MM.1S (cell line): ENCODE measurements at regions not wholly inside any gene's neighbourhood (a gene's known extent, or its start where the extent isn't known, plus 50 kb on each side); places are given as distances from the start of the nearest gene placed in this dataset.
A peak's percentile ranks its signal among the peaks of the same experiment; 100 is the strongest.

Source experiments
- DNase-seq: peaks from one replicate; pipeline ENCODE4 v3.0.0-alpha.2; 2015
- H2AFZ ChIP-seq: fragments of 300-600 bp; sonication (generic); 2 replicates; pipeline ENCODE4 v1.6.0; 2016; ENCODE audit warnings: antibody characterized with exemption, low read length
- H3F3A ChIP-seq: fragments of 300-600 bp; sonication (generic); 2 replicates; pipeline ENCODE4 v1.6.1; 2016; ENCODE audit warnings: mild to moderate bottlenecking, antibody characterized with exemption, low read length, moderate library complexity, mixed read lengths; ENCODE audit not compliant: insufficient read depth
- H3K27ac ChIP-seq: fragments of 300-600 bp; sonication (generic); 2 replicates; pipeline ENCODE4 v1.5.1; 2016; ENCODE audit warnings: mild to moderate bottlenecking, low read length
- H3K27me3 ChIP-seq: fragments of 300-600 bp; sonication (generic); replicated peaks from 2 replicates; pipeline ENCODE4 v1.6.0; 2016; ENCODE audit warnings: low read length; ENCODE audit not compliant: insufficient read depth
- H3K36me3 ChIP-seq: fragments of 300-600 bp; sonication (generic); replicated peaks from 2 replicates; pipeline ENCODE4 v1.6.1; 2016; ENCODE audit warnings: mild to moderate bottlenecking, low read length, mixed read lengths; ENCODE audit not compliant: insufficient read depth
- H3K4me1 ChIP-seq: fragments of 300-600 bp; sonication (generic); 2 replicates; pipeline ENCODE4 v1.6.1; 2016; ENCODE audit warnings: low read length, mixed read lengths
- H3K4me2 ChIP-seq: fragments of 300-600 bp; sonication (generic); 2 replicates; pipeline ENCODE4 v1.6.0; 2016; ENCODE audit warnings: low read depth, low read length
- H3K4me3 ChIP-seq: fragments of 300-600 bp; sonication (generic); 2 replicates; pipeline ENCODE4 v1.5.1; 2016; ENCODE audit warnings: low read length, mixed read lengths
- H3K79me2 ChIP-seq: fragments of 300-600 bp; sonication (generic); 2 replicates; pipeline ENCODE4 v1.6.1; 2016; ENCODE audit warnings: mixed run types, low read length, mixed read lengths
- H3K9ac ChIP-seq: fragments of 300-600 bp; sonication (generic); 2 replicates; pipeline ENCODE4 v1.6.1; 2016; ENCODE audit warnings: low read length, mixed read lengths
- H3K9me2 ChIP-seq: fragments of 300-600 bp; sonication (generic); replicated peaks from 2 replicates; pipeline ENCODE4 v1.6.1; 2016; ENCODE audit warnings: mild to moderate bottlenecking, low read length, mixed read lengths; ENCODE audit not compliant: insufficient read depth
- H3K9me3 ChIP-seq: fragments of 300-600 bp; sonication (generic); replicated peaks from 2 replicates; pipeline ENCODE4 v1.6.1; 2016; ENCODE audit warnings: mild to moderate bottlenecking, low read length, mixed read lengths; ENCODE audit not compliant: insufficient read depth
- H4K20me1 ChIP-seq: fragments of 300-600 bp; sonication (generic); 2 replicates; pipeline ENCODE4 v1.6.1; 2016; ENCODE audit warnings: mild to moderate bottlenecking, low read length, moderate library complexity, mixed read lengths; ENCODE audit not compliant: insufficient read depth
- CTCF ChIP-seq: fragments of 300-600 bp; sonication (generic); IDR thresholded peaks from 2 replicates; pipeline ENCODE4 v1.5.1; 2016; ENCODE audit warnings: antibody characterized with exemption, low read length, mixed read lengths
- EZH2 ChIP-seq: fragments of 300-600 bp; sonication (generic); optimal IDR thresholded peaks from 2 replicates; pipeline ENCODE3; 2017; ENCODE audit warnings: low read depth, mild to moderate bottlenecking, antibody characterized with exemption, low read length, mixed read lengths
- EZH2phosphoT487 ChIP-seq: fragments of 300-600 bp; sonication (generic); IDR thresholded peaks from 2 replicates; pipeline ENCODE4 v1.6.1; 2018; ENCODE audit warnings: antibody characterized with exemption, low read length

GRCh38 chr5:162529886-162530285 lies 462.3 kb downstream of the GABRG2 start:
- no peaks in the 10 kb centered on the region for H3K9me3 ChIP-seq
- H3F3A ChIP-seq = no peaks in the 10 kb centered on the region
- H3K27me3 ChIP-seq = no peaks in the 10 kb centered on the region
- H3K9ac ChIP-seq = no peak overlapping the region
- no peak overlapping the region for H2AFZ ChIP-seq
- H3K4me3 ChIP-seq = no peak overlapping the region
- no peak overlapping the region for H3K27ac ChIP-seq
- TF ChIP-seq EZH2 (no peak), CTCF (no peak), EZH2phosphoT487 (no peak)
- no peaks in the 10 kb centered on the region for H4K20me1 ChIP-seq
- no peaks in the 10 kb centered on the region for H3K36me3 ChIP-seq
- peak; percentile 9 for DNase-seq
- H3K9me2 ChIP-seq = no peaks in the 10 kb centered on the region
- H3K79me2 ChIP-seq = no peaks in the 10 kb centered on the region
- H3K4me1 ChIP-seq = no peaks in the 10 kb centered on the region
- no peak overlapping the region for H3K4me2 ChIP-seq

DNA sequence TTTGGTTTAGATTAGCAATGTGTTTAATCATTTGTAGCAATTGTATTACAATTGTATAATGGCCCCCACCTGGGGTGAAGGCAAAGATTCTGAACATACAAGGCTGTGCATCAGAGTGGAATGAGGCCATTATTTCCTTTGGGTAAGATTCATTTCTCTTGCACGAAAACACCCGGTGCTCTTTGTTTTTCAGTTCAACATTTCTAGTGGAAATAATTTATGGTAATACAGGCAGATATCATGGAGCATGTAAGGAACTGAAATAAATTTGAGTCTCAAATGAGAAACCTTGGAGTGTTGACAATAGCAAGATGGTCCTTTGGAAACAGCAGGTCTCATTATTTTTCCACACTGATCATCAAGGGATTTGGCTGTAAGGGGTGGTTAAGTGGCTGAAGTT lies 475.9 kb downstream of the GABRG2 start:
- no peak overlapping the region for H3K4me2 ChIP-seq
- no peak overlapping the region for H3K27ac ChIP-seq
- H3F3A ChIP-seq = no peaks in the 10 kb centered on the region
- H3K27me3 ChIP-seq = no peaks in the 10 kb centered on the region
- H3K36me3 ChIP-seq = no peaks in the 10 kb centered on the region
- H3K4me3 ChIP-seq = no peak overlapping the region
- TF ChIP-seq CTCF = no peak
- TF ChIP-seq EZH2phosphoT487 = no peak
- TF ChIP-seq EZH2 = no peak
- no peak for DNase-seq
- H3K9me2 ChIP-seq = no peaks in the 10 kb centered on the region
- no peak overlapping the region for H2AFZ ChIP-seq
- H3K9ac ChIP-seq = no peak overlapping the region
- H3K79me2 ChIP-seq = no peaks in the 10 kb centered on the region
- H3K9me3 ChIP-seq = no peaks in the 10 kb centered on the region; the same call in 1 of the 2 replicates
- H4K20me1 ChIP-seq = no peaks in the 10 kb centered on the region
- no peaks in the 10 kb centered on the region for H3K4me1 ChIP-seq

DNA sequence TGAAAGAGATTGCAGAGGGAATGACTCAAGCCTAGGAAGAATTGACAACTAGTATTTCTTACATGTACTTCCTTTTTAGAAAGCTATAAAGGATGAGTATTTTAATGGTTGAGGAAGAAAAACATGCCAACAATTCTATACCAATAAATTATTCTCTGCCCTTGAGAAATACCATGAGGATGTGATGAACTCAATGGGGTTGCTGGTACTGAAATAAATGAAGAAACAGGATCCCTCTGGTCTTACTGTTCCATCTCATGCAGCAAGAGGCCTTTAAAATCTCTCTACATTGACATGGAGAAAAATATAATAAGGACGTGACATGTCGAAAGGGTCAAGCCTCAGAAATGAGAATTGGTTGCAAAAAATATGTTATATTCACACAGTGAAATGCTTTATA lies 477.3 kb downstream of the GABRG2 start:
- no peaks in the 10 kb centered on the region for H3K27me3 ChIP-seq

More for the DNA sequence above, 477.3 kb downstream of the GABRG2 start:
- Histone ChIP-seq H3K79me2 (no peaks in the 10 kb centered on the region), H3K36me3 (no peaks in the 10 kb centered on the region), H3K9me2 (no peaks in the 10 kb centered on the region), H3K4me1 (no peaks in the 10 kb centered on the region), H2AFZ (no peak overlapping the region), H4K20me1 (no peaks in the 10 kb centered on the region), H3K9ac (no peak overlapping the region), H3K4me3 (no peak overlapping the region), H3F3A (no peaks in the 10 kb centered on the region), H3K27ac (no peak overlapping the region), H3K4me2 (no peak overlapping the region), H3K9me3 (no peaks in the 10 kb centered on the region; the same call in 1 of the 2 replicates)
- no peak for DNase-seq
- TF ChIP-seq EZH2 (no peak), CTCF (no peak), EZH2phosphoT487 (no peak)
